T-helper 1 cell treated with Interleukin-12 subunit alpha and Interleukin-12 subunit beta and Interleukin-4 antibody, amounts not matched to agents 30 ng/mL and 1 ng/mL, for 36 hours (primary cell): ENCODE measurements at regions not wholly inside any gene's neighbourhood (a gene's known extent, or its start where the extent isn't known, plus 50 kb on each side); places are given as distances from the start of the nearest gene placed in this dataset.

ENCODE experiments used
- intact Hi-C: fragments of 100-400 bp; cut with micrococcal nuclease; formaldehyde crosslinking; loops from one replicate; pipeline ENCODE4 v1.15.1; 2024

GRCh38 chr18:10301831-10302483 lies 152.5 kb upstream of the APCDD1 start:
- intact Hi-C loops: no loop called here

DNA sequence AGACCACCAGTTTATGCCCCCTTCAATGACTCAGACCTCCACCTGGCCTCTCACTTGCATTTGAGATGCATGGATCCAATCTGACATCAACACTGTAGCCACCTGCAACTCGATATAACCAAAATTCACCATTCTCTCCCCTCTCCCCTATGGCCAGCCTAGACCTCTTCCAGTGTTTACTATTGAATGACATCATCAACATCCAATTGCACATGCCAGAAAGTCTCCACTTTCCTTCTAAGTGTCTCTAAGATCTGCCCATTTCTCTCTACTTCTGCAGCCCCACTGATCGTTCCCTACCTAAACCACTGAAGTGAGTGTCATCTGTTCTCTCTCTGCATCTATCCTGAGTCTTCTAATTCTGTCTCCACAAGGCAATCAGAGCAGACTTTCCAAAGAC lies 151.3 kb upstream of the APCDD1 start:
- intact Hi-C loops: no loop called here

DNA sequence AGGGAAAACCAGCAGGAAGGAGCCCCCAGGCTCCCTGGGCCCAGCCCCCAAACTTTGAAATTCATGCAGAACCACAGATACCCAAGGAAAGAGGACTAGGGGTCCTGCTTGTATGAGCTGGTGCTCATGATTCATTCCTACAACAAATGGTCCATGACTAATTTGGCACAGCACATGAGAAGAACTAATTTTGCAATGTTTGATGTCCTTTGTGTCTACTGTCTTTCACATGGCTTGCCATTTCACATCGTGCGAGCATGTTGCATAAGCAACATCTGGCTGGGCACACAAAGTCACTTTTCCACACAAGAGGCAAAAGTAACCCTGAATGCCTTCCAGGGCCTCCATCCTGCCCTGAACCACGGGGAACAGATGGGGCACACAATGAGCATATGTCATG lies 149.6 kb upstream of the APCDD1 start:
- intact Hi-C loops: no loop called here

- intact Hi-C loops: no loop called here
These were observed 147.7 kb upstream of the APCDD1 start for GRCh38 chr18:10306779-10307178.

DNA sequence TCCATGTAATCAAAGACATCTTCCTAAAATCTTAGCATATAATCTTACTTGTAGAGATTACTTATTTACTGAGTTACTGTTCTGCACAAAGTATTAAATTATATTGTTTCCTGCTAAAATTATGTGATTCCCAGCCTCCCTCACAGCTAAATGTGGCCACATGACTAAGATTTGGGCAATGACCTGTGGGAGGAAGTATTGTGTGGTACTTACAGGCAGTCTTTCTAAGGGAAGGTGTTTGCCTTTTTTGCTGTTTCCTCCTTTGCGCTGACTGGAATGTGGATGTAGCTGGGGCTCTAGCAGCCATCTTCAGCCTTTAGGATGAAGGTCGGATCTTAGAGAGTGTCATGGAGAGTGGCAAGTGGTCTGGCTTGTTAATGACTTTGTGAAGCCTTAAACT lies 146.3 kb upstream of the APCDD1 start:
- intact Hi-C loops: no loop called here

- intact Hi-C loops: no loop called here
These were observed 143.8 kb upstream of the APCDD1 start for GRCh38 chr18:10310626-10311025.

GRCh38 chr18:10312326-10313015 lies 142.0 kb upstream of the APCDD1 start:
- intact Hi-C loops: no loop called here

GRCh38 chr18:10313016-10313342 lies 141.5 kb upstream of the APCDD1 start:
- intact Hi-C loops: no loop called here

DNA sequence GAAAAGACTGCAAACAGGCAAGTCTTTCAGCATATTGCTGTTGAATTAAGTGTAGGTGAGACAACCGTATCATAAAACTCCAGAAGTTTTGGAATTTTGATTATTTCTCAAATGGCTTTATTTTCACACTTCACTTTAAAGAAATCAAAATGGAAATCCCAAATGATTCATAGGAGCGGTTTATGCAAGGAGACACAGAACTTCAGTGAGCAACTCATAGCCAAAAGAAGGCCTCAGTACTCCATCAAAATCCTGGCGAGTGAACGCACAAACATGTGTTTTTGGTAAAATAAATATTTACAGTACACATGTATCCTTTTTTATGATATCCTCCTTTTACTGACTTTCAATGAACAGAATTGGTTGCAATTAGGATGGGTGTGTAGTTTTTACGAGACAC lies 140.4 kb upstream of the APCDD1 start:
- intact Hi-C loops: no loop called here

- intact Hi-C loops: no loop called here
These were observed 138.9 kb upstream of the APCDD1 start for GRCh38 chr18:10315522-10315921.

- intact Hi-C loops: no loop called here
These were observed 137.7 kb upstream of the APCDD1 start for GRCh38 chr18:10316778-10317177.

- intact Hi-C loops: no loop called here
These were observed 136.4 kb upstream of the APCDD1 start for GRCh38 chr18:10317864-10318690.

GRCh38 chr18:10318691-10318970 lies 135.8 kb upstream of the APCDD1 start:
- intact Hi-C loops: no loop called here

- intact Hi-C loops: no loop called here
These were observed 135.4 kb upstream of the APCDD1 start for GRCh38 chr18:10319026-10319425.

DNA sequence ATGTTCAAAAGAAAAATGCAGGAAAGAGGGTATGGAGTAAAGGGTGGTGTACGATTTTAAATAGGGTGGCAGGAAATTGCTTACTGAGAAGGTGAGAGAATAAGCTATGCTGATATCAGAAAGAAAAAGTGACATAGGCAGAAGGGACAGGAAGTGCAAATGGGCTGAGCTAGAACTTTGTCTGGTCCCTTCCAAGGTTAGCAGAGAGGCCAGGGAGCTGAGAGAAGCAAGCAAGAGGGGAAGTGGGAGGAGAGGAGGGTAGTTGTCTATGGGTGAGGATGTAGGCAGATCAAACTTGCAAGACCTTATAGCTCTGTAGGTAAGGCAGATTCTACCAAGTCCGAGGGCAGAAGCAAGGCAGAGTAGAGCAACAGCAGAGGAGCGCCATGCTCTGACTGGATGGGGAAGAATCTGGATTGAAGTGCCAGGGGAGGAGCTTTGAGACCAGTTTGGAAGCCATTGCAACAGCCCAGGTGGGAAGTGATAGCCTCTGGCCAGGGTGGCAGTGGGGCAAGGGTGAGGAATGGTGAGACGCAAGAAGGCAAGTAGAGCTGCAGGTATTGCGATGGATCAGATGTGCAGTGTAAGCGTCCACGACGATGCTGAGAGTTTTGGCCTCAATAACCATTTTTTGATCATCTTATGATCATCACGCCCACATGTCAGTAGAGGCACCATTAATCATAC lies 134.4 kb upstream of the APCDD1 start:
- intact Hi-C loops: loop anchor here (10.0 kb wide), 1 partner anchor 165 kb away; no protein-coding TSS in a partner anchor

DNA sequence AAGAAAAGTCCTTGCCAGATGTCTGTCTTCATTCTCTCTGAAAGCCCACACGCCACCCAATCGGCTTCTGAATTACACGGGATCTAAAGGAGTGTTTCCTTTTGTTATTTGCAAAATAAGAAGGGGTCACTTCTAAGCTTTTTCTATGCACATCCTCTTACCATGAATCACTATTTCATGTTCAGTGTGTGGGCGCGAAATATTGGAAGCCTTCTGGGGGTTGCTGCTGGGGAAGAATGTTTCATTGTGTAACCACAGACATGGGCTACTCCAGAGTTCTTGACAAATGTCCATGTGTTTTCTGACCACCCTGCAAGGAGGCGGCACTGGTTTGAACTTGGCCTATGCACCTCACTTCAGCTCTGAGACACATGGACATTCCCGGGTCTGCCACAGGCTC lies 133.6 kb upstream of the APCDD1 start:
- intact Hi-C loops: loop anchor here (10.0 kb wide), 1 partner anchor 166 kb away; no protein-coding TSS in a partner anchor

DNA sequence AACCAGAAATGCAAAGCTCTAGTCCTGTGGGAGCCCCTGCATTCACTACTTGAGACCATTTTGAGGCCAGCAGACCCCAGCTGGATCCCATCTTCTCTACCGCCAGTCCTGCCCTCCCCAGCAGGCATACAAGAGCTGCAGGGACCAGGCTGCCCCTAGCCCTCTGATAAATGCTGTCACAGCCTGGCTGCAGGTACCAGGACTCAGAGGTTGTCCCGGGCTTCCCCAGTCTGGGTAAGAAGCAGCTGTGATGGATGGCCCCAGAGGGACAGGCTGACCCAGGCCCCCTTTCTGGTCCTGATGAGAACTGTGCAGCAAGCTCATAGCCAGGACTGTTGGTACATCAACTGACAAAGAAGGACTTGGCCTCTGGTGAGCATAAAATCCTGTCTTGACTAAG lies 132.9 kb upstream of the APCDD1 start:
- intact Hi-C loops: loop anchor here (10.0 kb wide), 1 partner anchor 167 kb away; no protein-coding TSS in a partner anchor

DNA sequence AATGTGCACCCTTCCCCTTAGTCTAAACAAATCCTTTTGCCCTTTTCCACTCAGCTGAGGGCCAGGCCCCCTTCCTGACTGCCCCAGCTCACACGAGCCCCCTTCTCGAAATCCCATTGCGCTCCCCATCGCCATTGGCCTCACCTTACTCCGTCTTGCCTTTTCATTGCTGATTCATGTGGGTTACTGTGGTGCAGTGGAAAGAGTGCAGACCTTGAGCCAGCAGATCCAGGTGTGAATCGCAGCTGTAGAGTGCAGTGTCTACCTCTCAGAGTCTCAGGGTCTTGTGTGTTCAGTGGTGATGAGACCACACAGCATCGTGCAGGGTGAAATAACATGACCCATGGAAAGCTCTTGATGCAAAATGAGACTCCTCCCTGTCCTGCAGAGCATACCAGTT lies 132.4 kb upstream of the APCDD1 start:
- intact Hi-C loops: loop anchor here (10.0 kb wide), 1 partner anchor 167 kb away; no protein-coding TSS in a partner anchor

- intact Hi-C loops: loop anchor here (10.0 kb wide), 1 partner anchor 168 kb away; no protein-coding TSS in a partner anchor
These were observed 132.0 kb upstream of the APCDD1 start for GRCh38 chr18:10322435-10322834.

DNA sequence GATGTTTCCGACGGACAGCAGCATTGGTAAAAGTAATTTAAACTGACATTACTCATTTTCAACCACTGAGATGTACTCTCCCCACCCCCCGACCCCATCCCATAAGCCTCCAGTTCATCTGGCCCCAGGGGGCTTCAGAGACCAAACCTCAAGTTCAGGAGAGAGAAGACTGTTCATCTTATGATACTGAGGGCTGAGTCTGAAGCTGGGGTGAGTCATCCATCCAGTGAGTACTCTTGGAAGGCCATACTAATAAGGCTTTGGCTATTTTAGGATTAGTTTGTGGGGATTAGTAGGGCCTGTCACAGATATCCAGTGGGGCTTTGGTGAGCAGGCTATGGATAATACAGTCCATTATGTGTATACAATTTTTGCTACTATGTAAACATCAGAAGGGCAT lies 125.3 kb upstream of the APCDD1 start:
- intact Hi-C loops: loop anchor here (10.0 kb wide), 1 partner anchor 174 kb away; no protein-coding TSS in a partner anchor

GRCh38 chr18:10330428-10330827 lies 124.0 kb upstream of the APCDD1 start:
- intact Hi-C loops: no loop called here

GRCh38 chr18:10332452-10332851 lies 122.0 kb upstream of the APCDD1 start:
- intact Hi-C loops: no loop called here
